Right kidney (tissue), 1 donor: ENCODE measurements at regions not wholly inside any gene's neighbourhood (a gene's known extent, or its start where the extent isn't known, plus 50 kb on each side); places are given as distances from the start of the nearest gene placed in this dataset.
"Not testable (repeated sequence)": the region's sequence is repeated elsewhere in the genome, so short reads cannot be mapped to it uniquely, and the experiment has no call there.

Experiments
- DNase-seq: peaks from one replicate; pipeline ENCODE4 v3.0.0-alpha.2; 2016

GRCh38 chr16:60357876-60358522 lies 1623.9 kb upstream of the GOT2 start:
- not testable (repeated sequence) for DNase-seq

GRCh38 chr16:60346256-60346655 lies 1612.1 kb upstream of the GOT2 start:
- no peak for DNase-seq

GRCh38 chr16:60337671-60338070 lies 1603.6 kb upstream of the GOT2 start:
- no peak for DNase-seq

- DNase-seq: no peak
These were observed 1597.1 kb upstream of the GOT2 start for GRCh38 chr16:60331168-60331567.

GRCh38 chr16:60329108-60329507 lies 1595.0 kb upstream of the GOT2 start:
- no peak for DNase-seq

- no peak for DNase-seq
These were observed 1594.0 kb upstream of the GOT2 start for GRCh38 chr16:60328152-60328551.

- DNase-seq: no peak
These were observed 1584.4 kb upstream of the GOT2 start for GRCh38 chr16:60318486-60318885.

- DNase-seq: no peak
These were observed 1576.8 kb upstream of the GOT2 start for GRCh38 chr16:60310846-60311445.

- no peak for DNase-seq
These were observed 1570.6 kb upstream of the GOT2 start for GRCh38 chr16:60304720-60305119.

GRCh38 chr16:60304066-60304465 lies 1570.0 kb upstream of the GOT2 start:
- DNase-seq: no peak

- no peak for DNase-seq
These were observed 1568.6 kb upstream of the GOT2 start for GRCh38 chr16:60302676-60303075.

GRCh38 chr16:60302261-60302660 lies 1568.1 kb upstream of the GOT2 start:
- DNase-seq: no peak

GRCh38 chr16:60299241-60299776 lies 1565.2 kb upstream of the GOT2 start:
- no peak for DNase-seq

GRCh38 chr16:60295451-60295850 lies 1561.3 kb upstream of the GOT2 start:
- no peak for DNase-seq

GRCh38 chr16:60285794-60286193 lies 1551.7 kb upstream of the GOT2 start:
- no peak for DNase-seq

- DNase-seq: no peak
These were observed 1545.0 kb upstream of the GOT2 start for GRCh38 chr16:60279061-60279665.

GRCh38 chr16:60274431-60275019 lies 1540.4 kb upstream of the GOT2 start:
- no peak for DNase-seq

GRCh38 chr16:60271781-60272180 lies 1537.7 kb upstream of the GOT2 start:
- DNase-seq: no peak

- DNase-seq: no peak
These were observed 1537.1 kb upstream of the GOT2 start for GRCh38 chr16:60271025-60271771.

GRCh38 chr16:60261425-60261824 lies 1527.3 kb upstream of the GOT2 start:
- no peak for DNase-seq

- DNase-seq: no peak
These were observed 1525.8 kb upstream of the GOT2 start for GRCh38 chr16:60259956-60260355.

GRCh38 chr16:60246086-60246485 lies 1512.0 kb upstream of the GOT2 start:
- DNase-seq: no peak

- DNase-seq: no peak
These were observed 1507.6 kb upstream of the GOT2 start for GRCh38 chr16:60241671-60242070.
